ENCODE measurements at regions not wholly inside any gene's neighbourhood (a gene's known extent, or its start where the extent isn't known, plus 50 kb on each side); places are given as distances from the start of the nearest gene placed in this dataset.

- Histone ChIP-seq H3K4me1 (no peaks in the 10 kb centered on the region), H3K4me3 (no peak overlapping the region), H3K27ac (no peak overlapping the region), H3K9me3 (no peaks in the 10 kb centered on the region), H3K27me3 (no peaks in the 10 kb centered on the region), H3K36me3 (no peaks in the 10 kb centered on the region)
- intact Hi-C loops (cut with DNase I; ENCODE audit: low total_unique reads) = no loop called here
- DNase-seq = no peak
- TF ChIP-seq, protein P1, sequence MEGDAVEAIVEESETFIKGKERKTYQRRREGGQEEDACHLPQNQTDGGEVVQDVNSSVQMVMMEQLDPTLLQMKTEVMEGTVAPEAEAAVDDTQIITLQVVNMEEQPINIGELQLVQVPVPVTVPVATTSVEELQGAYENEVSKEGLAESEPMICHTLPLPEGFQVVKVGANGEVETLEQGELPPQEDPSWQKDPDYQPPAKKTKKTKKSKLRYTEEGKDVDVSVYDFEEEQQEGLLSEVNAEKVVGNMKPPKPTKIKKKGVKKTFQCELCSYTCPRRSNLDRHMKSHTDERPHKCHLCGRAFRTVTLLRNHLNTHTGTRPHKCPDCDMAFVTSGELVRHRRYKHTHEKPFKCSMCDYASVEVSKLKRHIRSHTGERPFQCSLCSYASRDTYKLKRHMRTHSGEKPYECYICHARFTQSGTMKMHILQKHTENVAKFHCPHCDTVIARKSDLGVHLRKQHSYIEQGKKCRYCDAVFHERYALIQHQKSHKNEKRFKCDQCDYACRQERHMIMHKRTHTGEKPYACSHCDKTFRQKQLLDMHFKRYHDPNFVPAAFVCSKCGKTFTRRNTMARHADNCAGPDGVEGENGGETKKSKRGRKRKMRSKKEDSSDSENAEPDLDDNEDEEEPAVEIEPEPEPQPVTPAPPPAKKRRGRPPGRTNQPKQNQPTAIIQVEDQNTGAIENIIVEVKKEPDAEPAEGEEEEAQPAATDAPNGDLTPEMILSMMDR (IDR thresholded peaks at IDR 0.05) = no peak
- TF ChIP-seq POLR2A (IDR thresholded peaks at IDR 0.05) = no peak
Observed at GRCh38 chr11:111018566-111018965, 227.0 kb upstream of the POU2AF2 start.

DNA sequence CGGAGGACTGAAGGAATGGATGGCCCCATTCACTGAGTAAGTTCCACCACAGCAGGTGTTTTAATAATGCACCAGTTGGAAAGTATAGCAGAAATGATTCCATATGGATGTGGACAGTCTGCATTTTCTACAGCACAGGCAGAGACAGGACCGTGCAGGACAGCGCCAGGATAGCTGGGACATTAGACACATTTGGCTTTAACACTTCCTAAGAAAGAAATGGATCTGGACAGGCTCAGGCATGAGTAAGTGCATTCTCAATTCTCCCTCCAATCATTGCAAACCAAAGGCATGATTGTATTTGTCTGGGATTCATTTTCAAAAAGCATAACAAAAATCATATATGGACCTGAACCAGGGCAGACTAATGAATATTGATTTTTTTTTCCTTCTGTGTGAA, 233.0 kb upstream of the POU2AF2 start:
- H3K36me3 ChIP-seq = no peaks in the 10 kb centered on the region
- H3K4me3 ChIP-seq = no peak overlapping the region
- H3K27ac ChIP-seq = no peak overlapping the region
- H3K27me3 ChIP-seq = no peaks in the 10 kb centered on the region
- DNase-seq = no peak
- no peaks in the 10 kb centered on the region for H3K9me3 ChIP-seq
- intact Hi-C loops (cut with DNase I; ENCODE audit: low total_unique reads) = no loop called here
- no peak for TF ChIP-seq POLR2A (IDR thresholded peaks at IDR 0.05)
- TF ChIP-seq, protein P1 (IDR thresholded peaks at IDR 0.05) = no peak
- no peaks in the 10 kb centered on the region for H3K4me1 ChIP-seq

DNA sequence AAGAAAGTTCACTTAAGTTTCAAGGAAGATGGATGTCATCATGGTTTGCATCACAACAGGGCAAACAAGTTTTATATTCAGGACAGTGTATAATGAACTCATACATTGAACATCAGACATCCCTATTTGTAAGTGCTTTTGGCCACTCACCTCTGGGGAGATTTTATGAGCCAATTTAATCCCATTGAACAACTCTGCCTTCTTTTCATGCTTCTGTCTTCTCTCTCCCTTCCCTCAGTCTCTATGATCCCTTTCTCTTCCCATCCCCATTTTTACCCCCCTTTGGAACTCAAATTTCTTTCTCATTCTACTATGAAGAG, 234.3 kb upstream of the POU2AF2 start:
- H3K4me1 ChIP-seq = no peaks in the 10 kb centered on the region
- no peaks in the 10 kb centered on the region for H3K36me3 ChIP-seq
- no peak overlapping the region for H3K27ac ChIP-seq
- H3K9me3 ChIP-seq = no peaks in the 10 kb centered on the region
- H3K27me3 ChIP-seq = no peaks in the 10 kb centered on the region
- no peak overlapping the region for H3K4me3 ChIP-seq
- intact Hi-C loops (cut with DNase I; ENCODE audit: low total_unique reads) = no loop called here
- TF ChIP-seq, protein P1 (IDR thresholded peaks at IDR 0.05) = no peak
- TF ChIP-seq POLR2A (IDR thresholded peaks at IDR 0.05) = no peak
- DNase-seq = no peak

DNA sequence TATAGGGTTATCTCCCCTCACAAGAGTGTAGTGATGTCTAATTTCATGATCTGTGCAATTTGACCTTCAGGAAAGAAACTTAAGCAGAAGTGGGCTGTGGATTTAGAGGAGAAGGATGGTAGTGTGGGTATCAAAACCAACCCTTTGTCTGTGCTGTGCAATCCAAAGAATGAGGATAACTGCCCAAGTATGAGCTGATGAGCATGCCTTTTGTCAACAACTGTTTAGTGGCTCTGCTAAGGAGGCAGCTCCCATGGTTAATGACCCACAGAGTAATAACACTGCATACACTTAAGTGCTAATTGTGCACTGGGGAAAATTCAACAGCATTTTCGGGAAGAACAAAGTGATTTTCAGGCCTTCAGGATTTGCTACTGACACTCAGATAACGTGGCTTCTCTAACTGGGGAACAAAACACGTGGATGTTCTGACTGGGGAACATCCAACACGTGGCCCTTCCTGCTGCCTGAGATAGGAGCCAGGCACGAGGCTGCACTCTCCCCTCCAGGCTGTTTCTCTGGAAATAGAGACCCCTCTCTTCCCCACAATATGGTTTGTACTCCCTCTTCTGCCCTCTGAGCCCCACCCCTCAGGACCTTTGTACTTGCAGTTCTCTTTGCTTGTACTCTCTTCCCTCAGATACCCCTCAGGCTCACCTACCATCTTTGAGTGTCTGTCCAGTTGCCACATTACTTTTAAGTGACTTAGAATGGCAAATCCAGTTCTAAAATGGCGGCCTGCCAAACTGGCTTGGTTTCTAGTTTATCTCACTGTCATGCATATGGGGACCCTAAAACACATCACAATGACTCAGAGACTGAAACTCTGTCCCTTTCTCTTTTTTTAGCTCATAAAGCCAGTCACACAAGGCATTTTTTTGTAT, 234.9 kb upstream of the POU2AF2 start:
- no peaks in the 10 kb centered on the region for H3K27me3 ChIP-seq
- no peak for DNase-seq
- intact Hi-C loops (cut with DNase I; ENCODE audit: low total_unique reads) = no loop called here
- no peak overlapping the region for H3K4me3 ChIP-seq
- H3K36me3 ChIP-seq = no peaks in the 10 kb centered on the region
- no peaks in the 10 kb centered on the region for H3K9me3 ChIP-seq
- H3K4me1 ChIP-seq = no peaks in the 10 kb centered on the region
- no peak for TF ChIP-seq POLR2A (IDR thresholded peaks at IDR 0.05)
- TF ChIP-seq, protein P1 (IDR thresholded peaks at IDR 0.05) = no peak
- H3K27ac ChIP-seq = no peak overlapping the region

GRCh38 chr11:111006227-111006626, 239.3 kb upstream of the POU2AF2 start:
- H3K9me3 ChIP-seq = no peaks in the 10 kb centered on the region
- H3K4me3 ChIP-seq = no peak overlapping the region
- no peaks in the 10 kb centered on the region for H3K27me3 ChIP-seq
- no peak overlapping the region for H3K27ac ChIP-seq
- no peak for DNase-seq
- intact Hi-C loops (cut with DNase I; ENCODE audit: low total_unique reads) = no loop called here
- no peaks in the 10 kb centered on the region for H3K4me1 ChIP-seq
- no peaks in the 10 kb centered on the region for H3K36me3 ChIP-seq
- TF ChIP-seq, protein P1 (IDR thresholded peaks at IDR 0.05) = no peak
- no peak for TF ChIP-seq POLR2A (IDR thresholded peaks at IDR 0.05)

Measured in uterus (tissue), 3 donors.